Mucosa of rectum (tissue), 2 donors: ENCODE measurements at regions not wholly inside any gene's neighbourhood (a gene's known extent, or its start where the extent isn't known, plus 50 kb on each side); places are given as distances from the start of the nearest gene placed in this dataset.

Experiments
- H3K27ac ChIP-seq, 2 donors: one replicate each; pipeline ENCODE4 v1.7.0; 2013; ENCODE audit warnings: inconsistent platforms in 2 of 2, low read depth in 2 of 2, low read length in 2 of 2
- H3K27me3 ChIP-seq, 2 donors: one replicate each; pipeline ENCODE4 v1.7.0; 2013; ENCODE audit warnings: low read length in 2 of 2; ENCODE audit not compliant: control insufficient read depth in 2 of 2, insufficient read depth in 2 of 2
- H3K36me3 ChIP-seq, 2 donors: one replicate each; pipeline ENCODE4 v1.7.0; 2013; ENCODE audit warnings: low read length in 2 of 2; ENCODE audit not compliant: control insufficient read depth in 2 of 2, insufficient read depth in 2 of 2
- H3K4me1 ChIP-seq, 2 donors: one replicate each; pipeline ENCODE4 v1.7.0; 2013; ENCODE audit warnings: low read length in 2 of 2, mild to moderate bottlenecking in 1 of 2; ENCODE audit not compliant: control insufficient read depth in 2 of 2, insufficient read depth in 2 of 2
- H3K4me3 ChIP-seq, 2 donors: one replicate each; pipeline ENCODE4 v1.7.0; 2013; ENCODE audit warnings: low read length in 2 of 2
- H3K9ac ChIP-seq, 2 donors: one replicate each; pipeline ENCODE4 v1.7.0; 2013; ENCODE audit warnings: low read length in 2 of 2, low read depth in 1 of 2, mild to moderate bottlenecking in 1 of 2
- H3K9me3 ChIP-seq, 2 donors: one replicate each; pipeline ENCODE4 v1.7.0; 2013; ENCODE audit warnings: low read length in 2 of 2; ENCODE audit not compliant: control insufficient read depth in 2 of 2
- donor health status: healthy.
- donor health status: Normal muscosa, but diverticular disease.

DNA sequence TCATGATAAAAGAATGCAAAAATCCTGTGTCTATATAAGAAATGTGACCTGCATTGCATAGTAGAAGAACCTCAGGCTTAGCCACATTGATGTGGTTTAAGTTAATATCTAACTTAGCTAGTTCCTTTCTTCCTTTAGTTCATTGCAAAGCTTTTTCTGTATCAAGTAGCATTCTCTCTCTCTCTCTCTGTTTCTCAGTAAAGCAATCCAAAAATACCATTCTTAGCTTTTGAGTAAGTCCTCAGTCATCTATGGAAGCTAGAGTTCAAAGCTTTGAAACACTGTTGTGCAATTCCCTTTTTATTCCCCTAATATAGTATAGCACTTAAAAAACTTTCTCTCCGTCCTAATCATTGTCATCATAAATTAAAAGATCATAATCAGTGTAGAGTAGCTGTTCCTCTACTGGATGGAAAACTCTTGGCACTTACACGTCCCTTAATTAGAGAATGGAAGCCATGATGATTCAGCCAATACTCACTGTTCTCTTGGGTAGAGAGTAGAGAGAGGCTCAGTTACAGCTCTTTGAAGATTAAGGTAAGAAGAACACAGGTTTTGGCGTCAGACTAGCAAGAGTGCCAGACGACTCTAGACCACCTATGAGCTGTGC is 350.3 kb upstream of the LYPLAL1 start:
- H3K4me3 ChIP-seq, result no peak overlapping the region
- no peaks in the 10 kb centered on the region for H3K36me3 ChIP-seq
- no peaks in the 10 kb centered on the region for H3K9me3 ChIP-seq
- no peaks in the 10 kb centered on the region for H3K4me1 ChIP-seq
- no peak overlapping the region for H3K27ac ChIP-seq
- no peak overlapping the region for H3K9ac ChIP-seq
- no peaks in the 10 kb centered on the region for H3K27me3 ChIP-seq

DNA sequence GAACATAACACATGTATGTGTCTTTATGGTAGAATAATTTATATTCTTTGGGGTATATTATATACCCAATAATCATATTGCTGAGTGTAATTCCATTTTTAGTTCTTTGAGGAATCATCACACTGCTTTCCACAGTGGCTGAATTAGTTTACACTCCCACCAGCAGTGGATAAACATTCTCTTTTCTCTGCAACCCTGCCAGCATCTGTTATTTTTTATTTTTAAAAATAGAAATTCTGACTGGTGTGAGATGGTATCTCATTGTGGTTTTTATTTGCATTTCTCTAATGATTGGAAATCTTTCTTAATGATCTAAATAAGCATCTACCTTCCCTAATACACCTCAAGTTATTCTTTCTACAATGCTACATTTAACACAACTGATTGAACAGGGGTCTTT is 346.2 kb upstream of the LYPLAL1 start:
- Histone ChIP-seq H3K4me1 (no peaks in the 10 kb centered on the region), H3K4me3 (no peak overlapping the region), H3K9me3 (no peaks in the 10 kb centered on the region), H3K27ac (no peak overlapping the region), H3K36me3 (no peaks in the 10 kb centered on the region), H3K27me3 (no peaks in the 10 kb centered on the region), H3K9ac (no peak overlapping the region)

DNA sequence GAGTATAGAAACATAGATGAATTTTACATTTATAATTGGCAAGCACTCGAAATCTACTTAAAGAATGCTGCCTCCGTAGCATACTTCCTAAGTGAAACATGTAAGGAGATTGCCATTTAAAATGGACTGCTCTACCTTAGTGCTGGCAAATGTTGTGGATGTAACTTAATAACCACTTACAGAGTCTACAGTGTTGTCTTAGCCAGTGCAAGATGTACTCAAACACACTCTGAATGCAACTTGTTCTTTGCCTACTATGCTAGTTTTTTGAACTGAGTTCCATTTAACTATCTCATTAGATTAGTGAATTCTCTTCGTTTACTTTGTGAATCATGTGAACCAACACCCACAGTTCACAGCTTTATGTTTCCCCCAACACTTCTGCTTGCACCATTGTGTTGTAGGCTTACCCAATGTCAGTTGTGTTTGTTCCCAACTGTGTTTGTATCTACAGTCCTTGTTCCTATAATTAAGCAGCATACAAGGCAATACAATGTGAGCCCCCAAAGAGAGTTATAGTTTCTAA is 345.5 kb upstream of the LYPLAL1 start:
- no peaks in the 10 kb centered on the region for H3K4me1 ChIP-seq
- H3K27me3 ChIP-seq, result no peaks in the 10 kb centered on the region
- no peaks in the 10 kb centered on the region for H3K36me3 ChIP-seq
- no peaks in the 10 kb centered on the region for H3K9me3 ChIP-seq
- no peak overlapping the region for H3K9ac ChIP-seq
- no peak overlapping the region for H3K4me3 ChIP-seq
- H3K27ac ChIP-seq, result no peak overlapping the region

DNA sequence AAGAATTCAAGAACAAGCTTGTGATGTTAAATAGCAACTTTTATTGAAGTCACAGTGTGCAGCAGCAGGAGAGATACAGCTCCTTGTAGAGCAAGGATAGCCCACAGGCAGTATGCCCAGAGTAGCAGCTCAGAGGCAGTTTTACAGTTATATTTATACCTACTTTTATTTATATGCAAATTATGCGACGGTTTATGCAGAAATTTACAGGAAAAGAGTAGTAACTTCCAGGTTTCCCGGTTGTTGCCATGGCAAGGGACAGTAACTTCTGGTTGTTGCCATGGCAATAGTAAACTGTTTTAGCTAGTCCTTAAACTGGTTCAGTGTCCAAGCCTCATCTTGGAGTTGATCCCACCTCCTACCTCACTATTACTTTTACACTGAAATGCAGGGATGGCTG is 344.6 kb upstream of the LYPLAL1 start:
- no peaks in the 10 kb centered on the region for H3K4me1 ChIP-seq

DNA sequence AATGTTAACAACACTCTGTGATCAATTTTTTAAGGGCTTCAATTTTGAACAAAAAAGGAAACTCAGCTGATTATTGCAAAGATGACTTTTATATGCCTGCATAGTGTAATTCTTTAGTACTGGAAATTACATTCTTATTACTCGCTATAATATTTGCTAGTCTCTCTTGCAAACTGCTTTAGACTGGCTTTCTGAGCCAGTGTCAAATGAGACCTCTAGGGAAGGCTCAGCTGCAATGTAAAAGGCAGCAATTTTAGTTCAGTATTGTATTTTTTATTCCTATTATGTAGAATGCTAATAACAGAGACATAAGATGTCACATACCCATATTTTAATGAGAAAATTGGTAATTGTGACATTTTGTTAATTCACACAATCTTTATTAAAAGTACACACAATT is 338.1 kb upstream of the LYPLAL1 start:
- H3K27me3 ChIP-seq, result no peaks in the 10 kb centered on the region
- H3K36me3 ChIP-seq, result no peaks in the 10 kb centered on the region
- H3K4me3 ChIP-seq, result no peak overlapping the region
- no peaks in the 10 kb centered on the region for H3K4me1 ChIP-seq
- H3K27ac ChIP-seq, result no peak overlapping the region
- H3K9me3 ChIP-seq, result no peaks in the 10 kb centered on the region
- H3K9ac ChIP-seq, result no peak overlapping the region

More for the DNA sequence above, 344.6 kb upstream of the LYPLAL1 start:
- Histone ChIP-seq H3K9me3 (no peaks in the 10 kb centered on the region), H3K27ac (no peak overlapping the region), H3K4me3 (no peak overlapping the region), H3K27me3 (no peaks in the 10 kb centered on the region), H3K36me3 (no peaks in the 10 kb centered on the region), H3K9ac (no peak overlapping the region)

DNA sequence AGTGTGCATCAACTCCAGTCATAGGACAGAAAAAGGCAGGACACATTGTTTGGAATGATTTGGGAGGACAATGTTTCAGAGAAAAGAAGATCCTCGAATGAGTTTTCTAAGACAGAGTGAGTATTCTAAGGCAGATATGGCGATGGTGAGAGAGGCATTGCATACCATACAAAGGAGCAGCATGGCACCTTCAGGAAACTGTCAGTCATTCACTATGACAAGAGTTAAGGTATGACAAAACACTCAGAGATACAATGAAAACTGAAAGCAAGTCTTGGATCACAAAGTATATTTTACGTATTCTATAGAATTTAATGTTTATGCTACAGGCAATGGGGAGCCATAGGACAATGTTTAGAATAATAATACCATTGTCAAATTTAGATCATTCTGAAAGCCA is 337.4 kb upstream of the LYPLAL1 start:
- Histone ChIP-seq H3K36me3 (no peaks in the 10 kb centered on the region), H3K4me1 (no peaks in the 10 kb centered on the region)

DNA sequence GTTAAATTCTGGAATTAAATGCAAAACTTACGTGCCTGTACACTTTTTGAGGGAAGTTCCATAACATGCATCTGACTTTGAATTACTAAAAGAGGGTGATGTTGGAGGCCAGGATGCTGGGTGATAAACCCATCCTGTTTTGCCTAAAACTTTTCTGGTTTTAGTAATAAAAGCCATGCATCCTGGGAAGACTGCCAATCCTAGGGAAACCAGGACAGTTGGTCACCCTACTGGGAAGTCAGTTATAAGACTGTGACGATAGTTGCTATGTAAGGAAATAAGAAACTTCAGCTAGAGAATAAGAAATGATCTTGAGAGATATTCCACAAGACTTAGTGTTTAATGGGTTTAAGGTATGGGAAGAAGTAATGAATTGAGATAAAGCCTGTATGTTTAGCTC is 336.6 kb upstream of the LYPLAL1 start:
- H3K27ac ChIP-seq, result no peak overlapping the region
- H3K9ac ChIP-seq, result no peak overlapping the region
- H3K4me3 ChIP-seq, result no peak overlapping the region
- H3K27me3 ChIP-seq, result no peaks in the 10 kb centered on the region
- H3K36me3 ChIP-seq, result no peaks in the 10 kb centered on the region
- H3K4me1 ChIP-seq, result no peaks in the 10 kb centered on the region
- no peaks in the 10 kb centered on the region for H3K9me3 ChIP-seq

More for the DNA sequence above, 337.4 kb upstream of the LYPLAL1 start:
- Histone ChIP-seq H3K27ac (no peak overlapping the region), H3K27me3 (no peaks in the 10 kb centered on the region), H3K9ac (no peak overlapping the region), H3K4me3 (no peak overlapping the region), H3K9me3 (no peaks in the 10 kb centered on the region)

DNA sequence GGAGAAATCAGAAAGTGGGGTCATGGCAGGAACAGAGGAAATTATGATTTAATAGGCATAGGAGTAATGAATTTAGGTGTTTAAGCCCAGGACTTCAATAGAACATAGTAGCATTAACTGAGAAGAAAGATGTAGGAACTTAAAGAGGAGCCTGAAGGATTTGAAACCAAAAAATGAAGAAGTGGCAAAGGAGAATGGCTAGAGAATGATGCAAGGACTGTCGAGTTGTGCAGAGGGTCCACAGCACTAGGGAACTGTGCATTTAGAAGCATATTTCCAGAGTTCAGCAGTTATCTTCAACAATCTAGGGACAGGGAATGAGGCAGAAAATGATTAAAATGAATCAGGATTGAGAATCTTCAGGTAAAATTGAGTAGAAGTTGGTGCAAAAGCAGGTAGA is 328.1 kb upstream of the LYPLAL1 start:
- H3K36me3 ChIP-seq, result no peaks in the 10 kb centered on the region
- H3K4me1 ChIP-seq, result no peaks in the 10 kb centered on the region
- H3K27ac ChIP-seq, result no peak overlapping the region
- no peak overlapping the region for H3K9ac ChIP-seq
- H3K9me3 ChIP-seq, result no peaks in the 10 kb centered on the region
- no peaks in the 10 kb centered on the region for H3K27me3 ChIP-seq
- no peak overlapping the region for H3K4me3 ChIP-seq

DNA sequence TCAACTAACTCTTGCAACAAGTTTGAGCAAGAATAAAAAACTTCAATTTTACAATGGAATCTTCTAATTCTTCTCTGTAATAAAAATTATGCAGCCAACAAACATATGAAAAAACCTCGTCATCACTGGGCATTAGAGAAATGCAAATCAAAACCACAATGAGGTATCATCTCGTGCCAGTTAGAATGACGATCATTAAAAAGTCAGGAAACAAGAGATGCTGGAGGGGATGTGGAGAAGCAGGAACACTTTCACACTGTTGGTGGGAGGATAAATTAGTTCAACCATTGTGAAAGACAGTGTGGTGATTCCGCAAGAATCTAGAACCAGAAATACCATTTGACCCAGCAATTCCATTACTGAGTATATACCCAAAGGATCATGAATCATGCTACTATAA is 327.5 kb upstream of the LYPLAL1 start:
- Histone ChIP-seq H3K9me3 (no peaks in the 10 kb centered on the region), H3K9ac (no peak overlapping the region), H3K27ac (no peak overlapping the region), H3K4me1 (no peaks in the 10 kb centered on the region), H3K4me3 (no peak overlapping the region), H3K27me3 (no peaks in the 10 kb centered on the region), H3K36me3 (no peaks in the 10 kb centered on the region)

DNA sequence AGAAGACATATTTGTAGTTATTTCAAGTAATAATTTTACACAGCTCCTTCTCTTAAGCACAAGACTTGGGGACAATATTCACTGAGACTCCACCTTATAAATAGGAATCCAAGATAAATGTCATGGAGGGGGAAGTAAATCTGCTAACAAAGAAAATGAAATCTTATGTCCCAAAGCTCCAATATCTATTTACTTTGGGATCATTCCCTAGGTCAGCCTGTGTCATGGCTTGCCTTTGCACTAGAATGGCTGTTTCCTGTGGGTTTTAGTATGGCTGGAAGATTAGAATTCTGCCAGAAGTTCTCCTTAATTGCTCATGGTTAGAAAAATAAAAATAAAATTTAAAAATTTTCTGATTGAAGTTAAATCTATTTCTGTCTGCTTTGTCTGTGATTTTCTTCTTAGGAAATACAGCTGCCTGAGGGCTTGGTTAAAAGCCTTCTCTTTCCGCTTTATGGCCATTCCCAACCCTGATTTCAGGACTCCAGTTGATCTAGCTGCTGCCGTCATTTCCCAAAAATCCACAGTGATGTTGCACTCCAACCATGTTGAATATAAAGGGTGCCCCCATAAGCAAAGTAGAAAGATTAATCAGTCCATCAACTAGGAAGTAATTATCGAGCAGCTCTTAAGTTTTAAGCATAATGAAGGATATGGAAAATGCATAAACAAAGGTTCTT is 326.4 kb upstream of the LYPLAL1 start:
- Histone ChIP-seq H3K9ac (no peak overlapping the region), H3K27me3 (no peaks in the 10 kb centered on the region), H3K27ac (no peak overlapping the region), H3K9me3 (no peaks in the 10 kb centered on the region), H3K4me3 (no peak overlapping the region), H3K4me1 (no peaks in the 10 kb centered on the region), H3K36me3 (no peaks in the 10 kb centered on the region)
